Ammon's horn (tissue), 1 donor: ENCODE measurements at regions not wholly inside any gene's neighbourhood (a gene's known extent, or its start where the extent isn't known, plus 50 kb on each side); places are given as distances from the start of the nearest gene placed in this dataset.
A peak's percentile ranks its signal among the peaks of the same experiment; 100 is the strongest.

ENCODE experiments used
- DNase-seq: peaks from one replicate; pipeline ENCODE4 v3.0.0-alpha.2; 2016; ENCODE audit warnings: low spot score

DNA sequence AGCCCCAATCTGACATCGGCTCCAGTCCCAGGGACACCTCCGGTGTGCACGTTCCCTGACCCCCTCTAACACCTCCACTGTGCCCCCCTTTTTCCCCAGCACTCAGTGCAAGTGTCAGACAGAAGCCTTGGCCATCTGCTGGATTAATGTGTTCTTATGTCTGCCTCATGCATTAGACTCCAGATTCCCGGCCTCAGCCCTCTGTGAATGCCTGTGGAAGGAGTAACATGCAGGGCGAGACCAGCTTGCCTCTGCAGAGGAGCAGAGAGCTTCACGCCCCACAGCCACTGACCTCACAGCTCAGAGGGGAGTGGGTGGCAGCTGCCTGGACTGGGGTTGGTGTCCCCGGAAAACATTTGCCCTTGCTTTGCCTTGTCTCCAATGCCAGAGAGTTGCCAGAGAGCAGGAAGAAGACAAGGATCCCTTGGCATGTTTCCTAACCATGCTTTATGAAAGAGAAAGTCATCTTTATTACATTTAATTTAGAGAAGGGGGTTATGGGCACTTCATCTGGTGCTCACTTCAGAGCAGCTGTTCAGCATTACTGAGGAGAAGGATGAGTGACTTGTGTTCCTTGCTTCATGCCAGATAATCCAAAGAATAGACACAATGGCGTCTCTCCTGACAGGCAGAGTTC, 91.6 kb upstream of the CXCL12 start:
- no peak for DNase-seq

DNA sequence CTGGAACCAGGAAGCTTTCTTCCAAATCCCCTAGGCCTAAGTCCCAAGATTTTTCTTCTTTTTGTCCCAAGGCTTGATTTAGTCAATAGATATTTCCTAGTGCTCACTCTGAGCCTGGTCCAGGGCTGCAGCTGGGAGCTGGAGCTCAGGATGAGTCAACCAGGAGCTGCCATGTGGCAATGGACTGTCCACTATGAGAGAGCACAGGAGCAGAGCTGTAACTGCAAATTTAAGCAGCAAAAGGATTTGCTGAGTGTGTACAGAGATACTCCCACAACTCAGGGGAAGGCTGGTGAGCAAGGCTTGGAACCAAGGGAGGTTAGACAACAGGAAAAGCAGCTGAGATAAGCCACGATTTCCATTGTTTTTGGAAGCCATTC, 92.1 kb upstream of the CXCL12 start:
- no peak for DNase-seq

DNA sequence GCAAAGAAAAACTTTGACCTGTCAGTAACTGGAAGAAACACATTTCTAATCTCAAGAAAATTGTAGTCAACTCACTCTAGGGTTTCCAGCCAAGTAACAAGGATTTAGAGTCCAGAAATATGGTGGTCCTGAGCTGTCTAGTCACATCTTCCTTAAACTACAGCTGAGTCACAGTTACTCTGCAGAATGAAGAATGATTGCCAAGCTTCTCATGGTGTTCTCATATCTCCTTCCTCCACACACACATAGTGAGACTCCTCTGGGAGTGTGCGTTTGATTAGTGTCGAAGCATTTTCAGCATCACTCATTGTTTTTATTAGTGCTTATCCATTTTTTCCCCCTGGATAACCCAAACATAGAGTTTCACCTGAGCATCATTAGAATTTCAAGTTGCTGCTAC, 93.1 kb upstream of the CXCL12 start:
- no peak for DNase-seq

DNA sequence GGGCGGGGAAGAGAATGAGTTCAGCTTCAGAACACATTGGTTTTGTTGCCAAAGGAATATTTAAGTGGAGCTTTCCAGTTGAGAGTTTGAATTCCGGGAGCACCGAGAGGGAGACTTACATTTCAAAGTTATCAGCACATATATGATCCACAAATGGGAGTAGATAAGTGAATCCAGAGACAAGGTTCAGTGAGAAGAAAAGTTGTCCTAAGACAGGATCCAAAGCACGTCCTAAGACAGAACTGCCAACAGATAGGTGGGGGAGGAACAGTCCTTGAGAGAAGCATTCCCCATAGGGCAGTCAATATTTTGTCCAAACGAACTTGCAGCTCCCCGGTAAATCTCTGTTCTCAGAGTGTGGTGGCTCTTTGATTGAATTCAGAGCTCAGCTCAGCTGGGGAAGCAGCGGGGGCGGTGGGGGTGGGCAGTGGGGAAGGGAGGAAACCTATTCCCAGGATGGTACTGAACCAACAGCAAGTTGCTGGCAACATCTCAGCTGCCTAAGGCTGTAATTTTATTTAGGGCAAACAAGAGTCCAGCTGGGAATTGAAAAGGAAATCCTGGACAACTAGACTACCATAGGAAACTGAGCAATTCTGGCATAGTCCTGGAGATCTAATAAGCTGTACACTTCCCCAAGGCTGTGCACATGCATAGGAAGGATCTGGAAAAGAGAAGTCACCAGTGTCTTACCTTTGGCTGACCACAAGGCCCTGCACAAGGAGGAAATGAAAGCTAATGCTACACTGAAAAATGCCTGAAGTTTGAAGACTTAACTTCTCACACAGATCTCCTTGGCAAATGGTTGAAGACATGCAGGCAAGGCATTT, 94.2 kb upstream of the CXCL12 start:
- peak; percentile 58 for DNase-seq

DNA sequence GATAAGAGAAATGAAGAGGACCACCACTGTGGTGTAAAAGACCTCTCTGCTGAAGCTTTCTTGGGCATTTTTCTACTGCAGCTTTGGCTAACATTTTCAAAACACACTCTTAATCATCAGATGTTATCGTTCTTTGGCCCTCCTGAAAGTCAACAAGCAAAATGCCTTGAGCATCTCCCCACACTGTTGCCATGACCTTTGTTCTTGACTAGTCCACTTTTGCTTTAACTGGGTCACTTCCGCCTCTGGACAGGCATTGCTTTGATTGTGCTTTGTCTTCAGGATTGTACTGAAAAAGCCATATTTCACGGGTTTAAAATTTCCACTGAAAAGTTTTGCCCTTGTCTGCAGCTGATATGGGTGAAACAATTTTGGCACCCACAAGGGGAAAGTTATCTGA, 107.8 kb upstream of the CXCL12 start:
- no peak for DNase-seq

DNA sequence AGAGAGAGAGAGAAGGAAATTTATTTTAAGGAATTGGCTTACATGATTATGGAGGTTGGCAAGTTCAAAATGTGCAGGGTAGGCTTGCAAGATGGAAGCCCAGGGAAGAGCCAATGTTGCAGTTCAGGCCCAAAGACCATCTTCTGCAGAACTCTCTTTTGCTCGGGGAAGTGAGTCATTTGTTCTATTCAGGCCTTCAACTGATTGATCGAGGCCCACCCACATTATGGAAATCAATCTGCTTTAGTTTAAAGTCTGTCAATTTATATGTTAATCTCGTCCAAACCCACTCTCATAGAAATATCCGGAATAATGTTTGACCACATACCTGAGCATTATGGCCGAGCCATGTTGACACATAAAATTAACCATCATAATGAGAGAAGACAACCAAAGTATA, 113.3 kb upstream of the CXCL12 start:
- DNase-seq: no peak

DNA sequence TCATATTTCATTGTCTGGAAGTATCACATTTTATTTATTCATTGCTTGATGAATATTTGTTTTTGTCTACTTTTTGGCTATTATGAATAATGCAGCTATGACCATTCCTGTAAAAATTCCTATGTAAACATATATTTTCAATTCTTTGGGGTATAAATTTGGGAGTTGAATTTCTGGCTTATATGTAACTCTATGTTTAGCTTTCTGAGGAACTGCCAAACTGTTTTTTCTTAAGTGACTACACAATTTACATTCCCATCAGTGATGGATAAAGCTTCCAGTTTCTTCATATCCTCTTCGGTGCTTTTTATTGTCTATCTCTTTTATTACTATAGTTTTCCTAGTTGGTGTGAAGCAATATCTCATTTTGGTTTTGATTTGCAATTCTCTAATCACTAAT, 115.6 kb upstream of the CXCL12 start:
- no peak for DNase-seq

DNA sequence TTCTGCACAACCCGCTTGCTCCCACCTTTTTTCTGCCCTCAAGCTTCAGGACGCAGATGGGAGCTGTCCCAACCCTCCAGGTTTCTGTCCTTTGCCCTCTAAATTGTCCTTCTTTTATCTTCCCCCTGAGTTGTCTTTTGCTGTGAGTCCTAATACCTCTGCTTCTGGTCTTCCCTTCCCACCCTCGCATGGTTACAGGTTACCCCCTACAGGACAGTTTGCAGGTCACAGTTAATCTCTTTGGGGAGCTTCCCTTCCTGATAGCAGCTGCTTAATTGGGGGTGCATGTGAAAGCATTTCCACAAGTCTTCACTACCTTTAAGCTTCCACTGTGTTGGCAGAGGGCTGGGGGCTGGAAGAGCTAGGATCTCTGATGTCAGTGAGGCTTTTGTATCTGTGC, 121.5 kb upstream of the CXCL12 start:
- no peak for DNase-seq

DNA sequence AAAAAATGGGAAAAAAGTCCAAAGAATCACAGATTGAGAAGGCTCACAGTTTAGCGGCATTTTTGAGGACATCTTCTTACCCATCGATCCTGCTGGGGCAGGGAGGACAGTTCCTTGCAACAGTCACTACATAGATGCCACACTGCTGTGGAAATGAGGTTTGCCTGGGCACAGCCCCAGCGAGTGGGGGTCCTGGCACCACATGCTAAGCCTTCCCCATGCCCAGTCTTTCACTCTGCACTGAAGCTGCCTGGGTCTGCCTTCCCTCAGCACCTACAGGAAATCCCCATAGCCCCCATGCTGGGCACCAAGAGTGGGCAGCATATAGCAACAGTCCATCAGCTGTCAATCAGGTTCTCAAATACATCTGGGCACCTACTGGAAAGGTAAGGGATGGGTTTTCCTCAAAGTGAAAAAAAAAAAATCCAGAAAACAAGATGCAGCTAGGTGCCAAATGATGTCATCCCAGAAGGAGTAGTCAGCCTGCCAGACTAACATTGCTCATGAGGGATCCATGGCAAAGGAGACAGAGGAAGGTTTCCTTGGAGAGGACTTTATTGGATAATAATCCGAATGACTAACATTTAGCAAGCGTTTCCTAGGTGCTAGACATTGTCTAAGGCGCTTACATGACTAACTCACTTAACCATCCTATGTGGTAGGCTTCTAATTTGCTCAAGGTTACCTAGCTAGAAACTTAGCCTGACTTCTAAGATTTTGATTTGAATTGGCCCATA, 125.7 kb upstream of the CXCL12 start:
- no peak for DNase-seq

DNA sequence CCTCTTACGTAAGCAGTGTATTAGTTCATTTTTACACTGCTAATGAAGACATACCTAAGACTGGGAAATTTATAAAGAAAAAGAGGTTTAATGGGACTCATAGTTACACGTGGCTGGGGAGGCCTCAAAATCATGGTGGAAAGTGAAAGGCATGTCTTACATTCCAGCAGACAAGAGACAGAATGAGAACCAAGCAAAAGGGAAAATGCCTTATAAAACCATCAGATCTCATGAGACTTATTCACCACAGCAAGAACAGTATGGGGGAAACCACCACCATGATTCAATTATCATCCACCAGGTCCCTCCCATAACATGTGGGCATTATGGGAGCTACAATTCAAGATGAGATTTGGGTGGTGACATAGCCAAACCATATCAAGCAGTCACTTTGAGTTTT, 126.3 kb upstream of the CXCL12 start:
- no peak for DNase-seq

DNA sequence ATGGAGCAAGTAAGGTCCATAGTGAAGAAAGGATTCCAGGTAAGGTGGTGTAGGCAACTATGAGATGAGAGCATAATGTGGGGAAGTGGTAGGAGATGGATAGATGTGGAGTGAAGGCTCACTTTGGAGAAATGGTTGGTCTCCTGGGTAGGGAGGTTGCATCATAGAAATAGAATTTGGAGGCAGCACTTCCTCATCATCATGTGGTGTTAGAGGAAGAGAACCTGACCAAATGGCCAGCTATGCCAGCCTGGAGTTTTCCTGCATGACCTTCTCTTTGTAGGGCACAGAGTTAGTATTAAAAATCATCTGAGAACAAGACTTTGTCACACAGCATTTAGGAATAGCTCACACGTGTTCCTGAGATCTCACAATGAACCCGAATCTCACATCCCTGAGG, 126.7 kb upstream of the CXCL12 start:
- DNase-seq: peak; percentile 33

DNA sequence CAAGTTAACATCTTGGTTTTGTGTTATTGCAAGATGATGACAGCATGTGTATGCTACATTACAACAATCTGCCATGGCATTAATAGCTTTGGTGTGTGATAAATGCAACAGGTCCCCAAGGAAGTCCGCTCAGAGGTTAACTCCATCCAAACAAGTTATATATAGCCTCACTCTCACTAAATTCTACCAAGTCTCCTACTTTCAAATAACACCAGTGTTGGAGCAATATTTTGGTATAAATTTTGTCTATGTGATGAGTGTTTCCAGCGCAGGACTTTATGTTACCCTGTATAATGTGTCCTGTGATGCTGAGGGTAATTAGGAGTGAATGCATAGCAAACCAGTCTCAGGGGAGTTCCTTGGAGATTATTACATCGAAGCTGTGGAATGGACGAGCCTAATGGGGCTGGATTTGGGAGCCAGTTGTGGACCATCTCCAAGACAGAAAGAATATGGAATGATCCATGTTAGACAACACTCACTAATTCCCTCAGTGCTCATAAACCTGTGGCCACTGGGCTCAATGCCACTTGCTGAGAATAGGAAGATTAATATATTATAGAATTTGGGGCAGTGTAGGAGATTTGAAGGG, 127.6 kb upstream of the CXCL12 start:
- DNase-seq: no peak

DNA sequence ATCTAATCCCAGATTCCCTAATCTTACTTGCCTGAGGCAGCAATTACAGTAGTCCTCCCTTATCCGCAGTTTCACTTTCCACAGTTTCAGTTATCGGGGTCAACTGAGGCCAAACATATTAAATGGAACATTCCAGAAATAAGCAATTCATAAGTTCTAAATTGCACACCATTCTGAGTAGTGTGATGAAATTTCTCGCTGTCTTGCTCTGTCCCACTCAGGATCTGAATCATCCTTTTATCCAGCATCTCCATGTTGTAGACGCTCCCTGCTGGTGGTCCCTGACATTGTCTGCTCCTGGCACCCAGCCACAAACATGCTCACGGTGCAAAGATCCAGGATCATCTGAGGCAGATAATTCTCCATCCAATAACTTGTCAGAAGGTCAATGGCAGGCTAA, 128.7 kb upstream of the CXCL12 start:
- no peak for DNase-seq

DNA sequence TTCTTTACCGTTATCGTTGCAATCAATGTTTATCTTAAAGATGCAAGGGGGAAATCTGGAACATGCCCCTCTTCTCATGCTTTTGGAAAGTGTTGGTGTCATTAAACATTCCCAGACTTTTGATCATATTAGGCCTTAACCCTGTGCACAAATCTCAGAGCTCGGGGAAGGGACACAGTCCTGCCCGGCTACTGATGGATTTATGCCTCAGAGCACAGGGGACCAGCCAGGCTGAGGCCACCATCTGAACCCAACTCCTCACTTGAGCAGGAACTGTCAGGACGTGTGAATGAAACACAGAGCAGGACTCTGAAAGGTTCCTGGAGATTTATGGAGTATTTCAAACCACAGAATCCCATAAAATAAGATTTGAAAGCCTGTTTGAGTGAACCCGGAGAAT, 132.0 kb upstream of the CXCL12 start:
- DNase-seq: no peak

DNA sequence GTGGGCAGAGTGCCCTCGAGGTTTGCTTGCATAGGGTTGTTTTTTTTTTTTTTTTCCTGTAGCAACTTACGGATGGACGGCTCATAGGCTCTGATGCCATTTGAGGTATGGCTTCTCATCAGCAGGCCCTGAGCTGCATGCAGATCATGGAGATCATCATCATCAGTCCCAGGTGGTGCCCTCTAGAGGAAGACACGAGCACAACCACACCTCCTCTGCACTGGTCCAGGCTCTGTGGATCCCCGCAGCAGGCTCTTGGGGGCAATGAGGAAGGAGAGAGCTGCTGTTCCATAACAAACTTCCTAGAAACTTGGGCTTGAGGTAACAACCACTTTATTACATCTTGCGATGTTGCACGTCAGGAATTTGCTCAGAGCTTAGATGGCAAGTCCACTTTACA, 132.7 kb upstream of the CXCL12 start:
- DNase-seq: no peak

DNA sequence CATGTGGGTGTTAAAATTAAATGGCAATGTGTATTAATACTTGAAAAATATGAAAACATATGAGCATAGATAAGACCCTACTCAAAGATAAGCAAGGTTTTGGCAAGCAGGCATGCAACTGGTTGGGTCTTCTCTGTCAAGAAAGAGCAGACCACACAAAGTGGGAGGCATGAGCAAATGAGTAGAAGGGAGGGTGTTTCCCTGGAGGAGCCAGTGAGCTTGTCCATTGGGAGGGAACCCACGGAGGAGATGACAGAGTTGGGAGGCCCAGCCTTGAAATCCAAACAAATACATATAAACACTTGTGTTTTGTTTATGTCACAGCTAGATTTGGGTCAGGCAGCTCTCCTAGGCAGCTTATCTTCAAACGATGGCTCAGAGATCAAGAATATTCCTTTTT, 134.5 kb upstream of the CXCL12 start:
- no peak for DNase-seq

DNA sequence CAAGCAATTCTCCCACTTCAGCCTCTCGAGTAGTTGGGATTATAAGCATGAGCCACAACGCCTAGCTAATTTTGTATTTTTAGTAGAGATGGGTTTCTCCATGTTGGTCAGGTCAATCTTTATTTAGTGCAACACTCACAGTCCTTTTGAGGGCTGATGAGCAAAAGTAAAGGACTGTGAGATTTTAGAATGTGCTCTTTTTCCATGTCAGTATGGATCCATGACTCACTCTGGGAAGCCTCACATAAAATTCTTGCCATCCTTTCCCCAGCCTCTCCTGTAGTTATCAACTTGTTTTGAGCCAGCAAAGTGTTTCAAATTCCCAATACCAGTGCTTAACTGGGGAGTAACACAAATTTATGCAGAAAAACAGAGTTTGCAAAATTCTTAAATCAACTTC, 135.8 kb upstream of the CXCL12 start:
- DNase-seq: no peak

DNA sequence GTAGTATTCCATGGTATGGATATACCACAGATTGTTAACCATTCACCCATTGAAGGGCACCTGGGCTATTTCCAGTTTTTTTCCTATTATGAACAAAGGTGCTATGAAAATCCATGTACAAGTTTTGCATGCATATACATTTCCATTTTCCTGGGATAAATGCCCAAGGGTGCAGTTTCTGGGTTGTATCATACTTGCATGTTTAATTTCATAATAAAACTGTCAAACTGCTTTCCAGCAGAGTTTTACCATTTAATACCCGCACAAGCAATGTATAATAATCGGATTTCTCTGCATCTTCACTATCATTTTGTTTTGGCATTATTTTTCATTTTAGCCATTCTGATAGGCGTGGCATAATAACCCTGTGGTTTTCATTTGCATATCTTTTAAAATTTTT, 154.3 kb upstream of the CXCL12 start:
- DNase-seq: no peak

DNA sequence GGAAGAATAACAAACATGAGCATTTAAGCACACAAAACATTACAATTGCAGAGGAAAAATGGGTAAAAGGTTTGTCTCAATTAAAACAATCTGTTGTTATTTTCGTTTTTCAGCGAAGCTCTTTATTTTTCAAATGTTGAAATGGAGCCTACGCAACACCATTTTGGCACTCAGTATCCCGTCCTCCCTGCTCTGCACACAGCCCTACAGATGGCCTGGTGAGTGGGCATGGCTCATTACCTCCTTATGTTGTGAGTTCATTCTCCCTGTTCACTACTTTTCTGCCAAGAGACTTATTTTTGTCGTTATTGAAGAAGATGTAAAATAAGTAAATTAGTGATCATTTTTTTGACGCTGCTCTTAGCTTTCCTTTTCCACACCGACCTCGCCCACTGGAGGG, 167.8 kb upstream of the CXCL12 start:
- DNase-seq: peak; percentile 66

DNA sequence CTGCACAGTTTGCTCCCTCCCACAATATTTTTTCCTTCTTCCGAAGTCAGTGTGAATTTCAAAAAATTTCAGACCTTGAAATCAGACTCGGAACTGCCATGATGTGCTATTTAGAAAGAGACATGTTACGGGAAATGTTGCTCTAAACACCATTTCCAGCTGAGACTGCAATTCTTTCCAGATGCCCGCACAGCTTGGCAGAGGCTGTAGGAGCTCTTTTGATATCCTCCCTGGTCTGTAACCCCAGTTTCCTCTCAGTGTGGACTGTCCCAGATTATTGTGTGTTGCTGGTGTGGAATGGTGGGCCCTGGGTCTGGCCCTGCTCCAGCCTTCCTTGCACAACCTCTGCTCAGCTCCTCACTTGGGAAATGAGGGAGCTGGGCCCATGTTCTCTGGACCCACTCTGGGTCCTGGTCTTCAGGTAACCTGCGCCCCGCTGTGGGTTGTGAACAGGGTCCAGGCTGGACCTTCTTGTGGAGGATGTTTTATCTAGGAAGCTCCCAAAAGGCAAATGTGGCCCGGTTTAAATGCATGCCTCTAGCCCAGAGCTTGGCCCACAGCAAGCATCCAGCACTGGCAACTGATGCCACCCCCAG, 172.8 kb upstream of the CXCL12 start:
- no peak for DNase-seq

DNA sequence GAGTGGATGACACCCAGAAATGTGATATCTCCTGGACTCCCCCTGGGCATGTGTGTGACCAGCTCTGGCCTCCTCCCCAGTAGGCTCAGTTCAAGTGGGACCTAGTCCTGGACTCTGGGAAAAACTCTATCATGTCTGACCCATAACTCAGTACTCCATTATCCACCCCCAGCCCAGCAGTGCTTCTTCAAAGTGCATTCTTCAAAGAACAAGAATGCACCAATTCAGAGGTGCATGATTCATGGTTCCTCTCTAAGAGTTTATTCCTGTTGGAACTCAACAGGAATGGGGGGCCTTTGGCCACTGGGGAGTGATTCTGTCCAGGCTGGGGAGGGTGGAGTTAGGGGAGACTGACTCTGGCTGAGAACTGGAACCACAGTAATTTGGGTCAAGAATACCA, 173.6 kb upstream of the CXCL12 start:
- DNase-seq: no peak

DNA sequence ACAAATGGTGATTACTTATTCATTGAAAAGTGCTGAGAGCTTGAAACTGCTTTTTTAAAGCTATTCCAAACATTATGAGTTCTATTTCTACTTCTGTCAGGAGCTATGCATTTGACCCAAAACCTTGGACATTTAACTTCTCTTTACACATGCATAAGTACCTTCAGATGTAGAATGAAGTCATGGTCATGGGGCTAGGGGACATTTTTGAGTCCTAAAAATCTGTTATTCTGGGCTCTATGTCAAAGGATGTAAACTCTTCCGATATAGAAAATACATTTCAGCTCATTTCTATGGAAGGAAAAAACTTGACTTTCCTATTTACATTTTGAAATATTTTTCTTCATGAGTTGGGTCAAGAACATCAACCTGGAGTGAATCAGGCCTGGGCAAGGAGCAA, 179.5 kb upstream of the CXCL12 start:
- no peak for DNase-seq

DNA sequence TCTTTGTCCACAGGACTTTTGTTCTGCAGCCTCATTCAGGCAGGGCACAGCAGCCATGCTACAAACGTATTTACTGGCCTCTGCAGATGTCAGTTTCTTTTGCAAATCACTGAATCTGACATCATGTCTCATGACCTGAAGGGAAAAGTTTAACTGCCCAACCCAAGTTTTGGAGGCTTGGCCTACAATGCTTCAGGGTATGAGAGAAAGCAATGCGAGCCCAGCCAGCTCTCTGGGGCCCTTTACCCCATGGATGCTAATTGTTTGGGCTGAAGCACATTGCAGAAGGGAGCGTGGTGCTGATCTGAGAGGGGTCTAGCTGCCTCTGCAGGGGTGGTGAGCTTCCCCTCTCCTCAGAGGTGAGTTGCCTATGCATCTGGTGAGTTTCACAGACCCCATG, 179.9 kb upstream of the CXCL12 start:
- DNase-seq: no peak
